GM23338 (cell line): ENCODE measurements at regions not wholly inside any gene's neighbourhood (a gene's known extent, or its start where the extent isn't known, plus 50 kb on each side); places are given as distances from the start of the nearest gene placed in this dataset.

Experiments
- ATAC-seq: fragments of 200-7000 bp; cut with Tn5 transposase; 3 replicates; pipeline ENCODE4 v1.9.1; 2020
- DNase-seq: peaks from one replicate; pipeline ENCODE4 v3.0.0-alpha.2; 2015; ENCODE audit warnings: low spot score
- H2AFZ ChIP-seq: fragments of 200-600 bp; sonication (generic); 2 replicates; pipeline ENCODE4 v1.8.0; 2016; ENCODE audit warnings: antibody characterized with exemption, mild to moderate bottlenecking, moderate library complexity
- H3F3A ChIP-seq: fragments of 200-600 bp; sonication (generic); replicated peaks from 2 replicates; pipeline ENCODE4 v1.8.0; 2017; ENCODE audit warnings: antibody characterized with exemption, mixed run types, low read depth
- H3K27ac ChIP-seq: fragments of 200-600 bp; sonication (generic); 2 replicates; pipeline ENCODE4 v1.6.1; 2016; ENCODE audit warnings: low read depth
- H3K27me3 ChIP-seq: fragments of 200-600 bp; sonication (generic); 2 replicates; pipeline ENCODE4 v1.8.0; 2016; ENCODE audit warnings: mild to moderate bottlenecking, mixed run types, moderate library complexity; ENCODE audit not compliant: insufficient read depth
- H3K36me3 ChIP-seq: fragments of 200-600 bp; sonication (generic); 2 replicates; pipeline ENCODE4 v1.8.0; 2016; ENCODE audit warnings: mild to moderate bottlenecking; ENCODE audit not compliant: insufficient read depth
- H3K4me1 ChIP-seq: fragments of 200-600 bp; sonication (generic); 2 replicates; pipeline ENCODE4 v1.8.0; 2016; ENCODE audit warnings: mild to moderate bottlenecking, moderate library complexity; ENCODE audit not compliant: insufficient read depth
- H3K4me2 ChIP-seq: fragments of 200-600 bp; sonication (generic); 2 replicates; pipeline ENCODE4 v1.7.1; 2017; ENCODE audit warnings: mixed run types
- H3K4me3 ChIP-seq: fragments of 200-600 bp; sonication (generic); 2 replicates; pipeline ENCODE4 v1.6.1; 2016; ENCODE audit warnings: mixed run types
- H3K79me2 ChIP-seq: fragments of 200-600 bp; sonication (generic); replicated peaks from 2 replicates; pipeline ENCODE4 v1.8.0; 2017; ENCODE audit warnings: mild to moderate bottlenecking; ENCODE audit not compliant: insufficient read depth
- H3K9me2 ChIP-seq: fragments of 200-600 bp; sonication (generic); 2 replicates; pipeline ENCODE4 v1.8.0; 2017; ENCODE audit not compliant: insufficient read depth
- H4K20me1 ChIP-seq: fragments of 200-600 bp; sonication (generic); replicated peaks from 2 replicates; pipeline ENCODE4 v1.8.0; 2017; ENCODE audit warnings: mild to moderate bottlenecking; ENCODE audit not compliant: insufficient read depth
- H3K27ac Mint-ChIP-seq: 2 replicates; pipeline ENCODE4 v1.8.0; 2020; ENCODE audit warnings: inconsistent platforms, mild to moderate bottlenecking, moderate library complexity, mixed read lengths
- H3K27me3 Mint-ChIP-seq: 3 replicates; pipeline ENCODE4 v1.8.0; 2022; ENCODE audit warnings: low read depth, mild to moderate bottlenecking, moderate library complexity, mixed read lengths, inconsistent platforms; ENCODE audit not compliant: insufficient read depth, poor library complexity
- H3K36me3 Mint-ChIP-seq: 3 replicates; pipeline ENCODE4 v1.8.0; 2021; ENCODE audit warnings: low read depth, mild to moderate bottlenecking, inconsistent platforms, moderate library complexity, mixed read lengths
- H3K4me1 Mint-ChIP-seq: 3 replicates; pipeline ENCODE4 v1.8.0; 2020; ENCODE audit warnings: mild to moderate bottlenecking, inconsistent platforms, mixed read lengths
- H3K4me3 Mint-ChIP-seq: 3 replicates; pipeline ENCODE4 v1.8.0; 2021; ENCODE audit warnings: moderate library complexity, mild to moderate bottlenecking, inconsistent platforms, mixed read lengths
- H3K9me3 Mint-ChIP-seq: 3 replicates; pipeline ENCODE4 v1.8.0; 2020; ENCODE audit warnings: moderate library complexity, mild to moderate bottlenecking, inconsistent platforms, mixed read lengths
- CREB1 ChIP-seq: fragments of 250-450 bp; sonication (Bioruptor Pico); IDR thresholded peaks from 2 replicates; pipeline ENCODE4 v1.5.0; 2020; ENCODE audit warnings: low read depth, mild to moderate bottlenecking, moderate library complexity
- CTCF ChIP-seq, 2 experiments: fragments of 200-600 bp in 1 of 2; sonication (generic) in 1 of 2; conservative IDR thresholded peaks; 2 replicates each; pipeline versions ENCODE4 v1.5.1 to v1.6.1; 2016 to 2017; ENCODE audit warnings: antibody characterized with exemption in 2 of 2, low read depth in 2 of 2, mild to moderate bottlenecking in 2 of 2, moderate library complexity in 1 of 2
- ETS1 ChIP-seq: IDR thresholded peaks from 2 replicates; pipeline ENCODE4 v1.6.1; 2016; ENCODE audit warnings: antibody characterized with exemption
- EZH2 ChIP-seq: fragments of 200-600 bp; sonication (generic); IDR thresholded peaks from one replicate; pipeline ENCODE4 v1.8.0; 2017; ENCODE audit warnings: antibody characterized with exemption, mild to moderate bottlenecking, low read depth; ENCODE audit not compliant: unreplicated experiment
- POLR2AphosphoS5 ChIP-seq: IDR thresholded peaks from 2 replicates; pipeline ENCODE4 v1.6.1; 2016; ENCODE audit warnings: antibody characterized with exemption, low read depth
- REST ChIP-seq: IDR thresholded peaks from one replicate; pipeline ENCODE4 v1.6.1; 2018; ENCODE audit warnings: antibody characterized with exemption; ENCODE audit not compliant: unreplicated experiment
- STAT1 ChIP-seq: IDR thresholded peaks from one replicate; pipeline ENCODE4 v1.6.1; 2016; ENCODE audit warnings: antibody characterized with exemption; ENCODE audit not compliant: unreplicated experiment
- ZNF331 ChIP-seq: fragments of 250-450 bp; sonication (Bioruptor Pico); IDR thresholded peaks from 2 replicates; pipeline ENCODE4 v1.5.0; 2020; ENCODE audit warnings: low read depth, mild to moderate bottlenecking, moderate library complexity

GRCh38 chr1:42013881-42014470 lies 95.3 kb upstream of the HIVEP3 start (continued):
- no peak for TF ChIP-seq POLR2AphosphoS5

- H3F3A ChIP-seq = no peaks in the 10 kb centered on the region
- H3K27ac ChIP-seq = no peak overlapping the region
- Mint-ChIP-seq H3K36me3 (no peaks in the 10 kb centered on the region), H3K4me3 (no peak overlapping the region), H3K27ac (no peak overlapping the region), H3K9me3 (no peaks in the 10 kb centered on the region), H3K27me3 (no peaks in the 10 kb centered on the region), H3K4me1 (peaks cover 9% of the 10 kb centered on the region; the same call in 2 of the 3 replicates)
- no peaks in the 10 kb centered on the region for H3K27me3 ChIP-seq
- no peak for ATAC-seq
- no peaks in the 10 kb centered on the region for H3K79me2 ChIP-seq
- H3K9me2 ChIP-seq = 0 out of 2 replicates have a peak, but pooled peaks cover 3% of the 10 kb centered on the region
- H3K4me3 ChIP-seq = no peak overlapping the region
- no peaks in the 10 kb centered on the region for H3K4me1 ChIP-seq
- no peaks in the 10 kb centered on the region for H3K36me3 ChIP-seq
- TF ChIP-seq ETS1 (no peak), CTCF (conservative IDR thresholded peaks at IDR 0.05; ENCODE audit: low read depth in 2 of 2) (no peak), CREB1 (CRISPR knock-in tag) (no peak), REST (no peak), POLR2AphosphoS5 (no peak), EZH2 (no peak), STAT1 (no peak), ZNF331 (CRISPR knock-in tag) (no peak)
- DNase-seq = no peak
- 0 out of 2 replicates have a peak, but pooled peaks cover 4% of the 10 kb centered on the region for H4K20me1 ChIP-seq
- no peak overlapping the region for H3K4me2 ChIP-seq
- H2AFZ ChIP-seq = no peak overlapping the region
Observed at GRCh38 chr1:42012852-42013251, 94.1 kb upstream of the HIVEP3 start.
